HG02759 (cell line): ENCODE measurements at regions not wholly inside any gene's neighbourhood (a gene's known extent, or its start where the extent isn't known, plus 50 kb on each side); places are given as distances from the start of the nearest gene placed in this dataset.
"Not testable (repeated sequence)": the region's sequence is repeated elsewhere in the genome, so short reads cannot be mapped to it uniquely, and the experiment has no call there.

Experiments
- ATAC-seq: cut with Tn5 transposase; IDR thresholded peaks from one replicate; pipeline ENCODE4 v1.9.1; 2021; ENCODE audit warnings: mild to moderate bottlenecking, moderate library complexity; ENCODE audit not compliant: unreplicated experiment

DNA sequence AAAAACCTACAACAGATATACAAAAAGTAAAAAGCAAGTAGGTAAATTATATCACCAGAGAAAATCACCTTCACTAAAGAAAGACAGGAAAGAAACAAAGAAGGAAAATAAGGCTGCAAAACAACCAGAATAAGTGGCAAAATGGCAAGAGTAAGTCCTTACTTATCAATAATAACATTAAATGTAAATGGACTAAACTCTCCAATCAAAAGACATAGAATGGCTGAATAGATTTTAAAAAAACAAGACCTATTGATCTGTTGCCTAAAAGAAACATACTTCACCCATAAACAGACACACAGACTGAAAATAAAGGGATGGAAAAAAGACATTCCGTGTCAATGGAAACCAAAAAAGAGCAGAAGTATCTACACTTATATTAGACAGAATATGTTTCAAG, 695.7 kb upstream of the FAT3 start:
- ATAC-seq, result no peak

DNA sequence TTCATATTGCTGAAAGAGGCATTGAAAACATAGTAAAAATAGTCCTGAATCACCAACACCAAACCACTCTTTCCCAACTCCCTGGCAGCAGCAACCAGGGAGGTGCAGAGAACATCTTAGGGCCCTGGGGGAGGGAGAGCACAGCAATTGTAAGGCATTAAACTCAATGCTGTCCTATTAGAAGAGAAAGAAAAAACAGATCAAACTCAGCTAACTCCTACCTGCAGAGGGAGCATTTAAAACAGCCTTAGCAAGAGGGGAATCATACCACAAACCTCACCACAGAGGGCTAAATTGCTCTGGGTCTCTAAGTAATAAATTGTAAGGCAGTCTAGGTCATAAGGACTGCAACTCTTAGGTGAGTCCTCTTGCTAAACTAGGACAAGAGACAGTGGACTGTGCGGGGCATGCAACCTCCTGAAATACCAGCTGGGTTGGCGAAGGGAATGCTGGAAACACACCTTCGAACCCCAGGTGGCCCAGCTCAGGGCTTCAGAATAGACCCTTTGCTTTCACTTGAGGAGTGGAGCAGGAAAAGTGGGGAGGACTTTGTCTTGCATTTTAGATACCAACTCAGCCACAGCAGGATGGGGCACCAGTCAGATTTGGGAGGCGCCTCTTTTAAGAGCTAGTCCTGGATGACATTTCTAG, 697.1 kb upstream of the FAT3 start:
- ATAC-seq, result no peak

DNA sequence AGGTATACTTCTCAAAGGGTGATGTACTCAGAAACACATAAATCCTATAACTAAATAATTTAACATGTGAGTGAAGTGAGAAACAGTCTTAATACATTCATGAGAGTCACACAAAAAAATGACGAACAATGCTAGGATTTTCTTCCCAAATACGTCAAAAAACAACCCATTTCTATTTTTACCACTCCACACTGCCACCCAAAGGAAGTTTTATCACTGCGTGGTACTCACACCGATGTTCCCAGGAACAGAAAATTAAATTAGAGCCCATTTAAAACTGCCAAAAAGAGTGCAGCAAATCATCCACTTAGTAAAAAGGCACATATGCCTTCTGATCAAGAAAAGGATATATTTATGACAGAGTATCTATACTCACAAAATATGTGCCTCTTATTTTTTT, 710.9 kb upstream of the FAT3 start:
- no peak for ATAC-seq

DNA sequence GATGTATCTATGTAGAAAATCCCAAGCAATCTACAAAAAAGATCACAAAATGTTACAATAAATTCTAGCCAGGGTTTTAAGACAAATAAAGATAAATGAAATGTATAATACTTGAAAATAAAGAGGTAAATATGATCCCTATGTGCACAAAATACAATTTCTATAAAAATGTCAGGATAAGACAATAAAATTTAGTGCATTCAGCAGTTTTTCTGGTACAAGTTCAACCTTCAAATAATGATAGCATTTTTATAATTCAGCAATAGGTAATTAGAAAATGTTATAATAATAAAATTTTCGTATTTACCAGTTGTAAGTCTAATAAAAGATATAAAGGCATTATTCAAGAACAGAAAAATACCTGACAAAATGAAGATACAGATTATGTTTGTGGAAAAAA, 726.8 kb upstream of the FAT3 start:
- no peak for ATAC-seq

DNA sequence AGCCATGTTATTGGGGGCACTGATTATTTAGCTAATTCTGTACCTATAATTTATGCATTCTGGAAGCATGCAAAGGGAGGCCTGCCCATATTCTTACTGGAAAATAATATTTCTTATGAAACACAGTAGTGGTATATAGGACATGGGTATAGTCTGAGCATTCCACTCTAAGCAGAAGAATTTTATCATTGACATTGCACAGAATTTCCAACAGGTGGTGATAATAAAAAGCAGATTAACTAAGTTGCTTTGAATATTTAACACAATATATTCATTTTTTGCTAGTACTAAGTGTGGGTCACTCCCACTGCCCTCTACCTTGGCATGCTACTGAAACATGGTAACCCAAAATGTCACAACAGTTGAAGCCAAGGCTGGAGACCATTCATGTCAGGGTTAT, 728.8 kb upstream of the FAT3 start:
- no peak for ATAC-seq

DNA sequence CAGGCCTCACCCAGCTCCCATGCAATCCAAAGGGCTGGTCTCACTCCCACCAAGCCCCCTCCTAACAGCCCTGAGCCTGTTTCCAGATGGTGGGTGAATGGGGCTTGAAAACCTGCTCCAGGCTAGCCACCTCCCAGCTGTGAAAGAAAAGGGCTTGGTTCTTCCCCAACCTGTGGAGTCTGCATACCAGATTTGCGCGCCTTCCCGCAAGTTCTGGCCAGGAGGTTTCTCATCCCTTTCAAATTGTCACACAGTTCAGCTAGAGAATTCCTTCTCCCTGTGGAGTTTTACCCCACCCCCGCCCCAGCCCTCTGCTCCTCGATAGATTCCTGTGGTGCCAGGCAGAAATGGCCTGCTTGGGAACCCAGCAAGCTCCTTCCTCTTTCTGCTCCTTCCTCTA, 734.6 kb upstream of the FAT3 start:
- ATAC-seq, result no peak

DNA sequence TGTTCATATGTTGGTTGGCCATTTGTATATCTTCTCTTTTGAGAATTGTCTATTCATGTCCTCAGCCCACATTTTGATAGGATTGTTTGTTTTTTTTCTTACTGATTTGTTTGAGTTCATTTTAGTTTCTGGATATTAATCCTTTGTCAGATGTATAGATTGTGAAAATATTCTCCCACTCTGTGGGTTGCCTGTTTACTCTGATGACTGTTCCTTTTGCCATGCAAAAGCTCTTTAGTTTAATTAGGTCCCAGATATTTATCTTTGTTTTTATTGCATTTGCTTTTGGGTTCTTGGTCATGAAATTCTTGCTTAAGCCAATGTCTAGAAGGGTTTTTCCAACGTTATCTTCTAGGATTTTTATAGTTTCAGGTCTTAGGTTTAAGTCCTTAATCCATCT, 740.7 kb upstream of the FAT3 start:
- ATAC-seq, result not testable (repeated sequence)

DNA sequence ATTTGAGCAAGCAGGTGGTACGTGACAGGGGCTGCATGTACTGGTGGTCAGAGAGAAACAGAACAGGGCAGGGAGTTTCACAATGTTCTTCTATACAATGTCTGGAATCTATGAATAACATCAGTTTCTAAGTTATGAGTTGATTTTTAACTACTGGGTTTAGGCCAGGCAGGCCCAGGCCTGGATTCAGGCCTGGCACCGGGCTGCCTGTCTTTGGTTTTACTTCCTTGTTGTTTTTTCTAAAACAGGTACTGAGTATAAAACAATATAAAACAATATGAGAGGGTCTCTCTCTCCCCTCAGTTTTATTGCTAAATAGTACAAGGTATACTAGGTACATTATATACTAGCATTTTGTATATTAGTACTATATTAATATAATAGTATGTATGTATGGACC, 742.7 kb upstream of the FAT3 start:
- ATAC-seq, result not testable (repeated sequence)

DNA sequence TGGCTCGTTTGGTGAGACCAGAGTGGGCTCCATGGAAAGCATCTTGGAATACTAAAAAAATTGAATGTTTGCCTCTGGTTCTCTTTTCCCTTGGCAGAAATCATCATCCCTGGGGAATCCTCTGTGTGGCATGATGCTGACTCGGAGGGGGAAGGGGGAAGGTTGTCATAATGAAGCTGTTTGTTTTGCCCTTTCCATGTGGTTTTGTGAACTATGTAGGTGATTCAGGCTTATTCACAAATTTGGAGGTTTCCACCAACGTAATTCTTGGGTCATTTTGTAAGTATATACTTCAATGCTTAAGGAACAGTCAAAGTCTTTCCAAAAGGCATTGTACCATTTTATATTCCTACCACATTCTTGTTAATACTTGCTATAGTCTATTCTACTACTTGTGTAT, 754.0 kb upstream of the FAT3 start:
- ATAC-seq, result no peak

DNA sequence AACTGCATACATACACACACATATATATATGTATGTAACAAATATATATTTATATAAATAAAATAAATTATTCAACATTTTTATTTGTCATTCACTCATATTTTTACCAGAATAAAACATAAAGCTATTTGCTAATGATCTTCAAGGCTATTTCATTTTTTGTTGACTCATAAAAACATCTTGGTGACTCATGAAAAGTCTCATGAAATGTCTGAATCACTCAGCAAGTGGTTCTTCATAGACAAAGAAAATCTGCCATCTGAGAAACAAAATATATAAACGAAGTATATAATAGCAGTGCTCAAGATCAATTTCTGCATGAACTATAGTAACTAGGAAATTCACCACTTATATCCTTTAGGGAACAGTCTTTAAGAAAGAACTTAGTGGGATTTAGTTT, 764.8 kb upstream of the FAT3 start:
- ATAC-seq, result no peak

DNA sequence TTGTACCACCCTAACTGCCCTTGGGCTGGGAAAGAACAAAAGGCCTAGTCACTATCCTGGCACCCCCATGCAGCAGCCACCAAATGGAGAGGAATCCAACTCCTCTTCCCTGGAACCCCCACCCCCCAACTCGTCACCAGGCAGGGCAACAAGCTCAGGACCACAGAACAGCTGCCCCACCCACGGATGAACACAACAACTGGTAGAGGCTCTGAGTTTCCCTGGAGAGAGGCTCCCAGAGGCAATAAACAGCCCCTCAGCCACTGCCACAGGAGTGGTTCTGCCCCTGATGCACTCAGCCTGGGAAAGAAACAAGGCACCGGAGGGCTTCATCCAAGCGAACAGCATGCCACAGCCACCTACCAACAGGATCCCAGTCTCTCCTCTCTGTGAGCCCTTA, 778.4 kb upstream of the FAT3 start:
- ATAC-seq, result no peak

DNA sequence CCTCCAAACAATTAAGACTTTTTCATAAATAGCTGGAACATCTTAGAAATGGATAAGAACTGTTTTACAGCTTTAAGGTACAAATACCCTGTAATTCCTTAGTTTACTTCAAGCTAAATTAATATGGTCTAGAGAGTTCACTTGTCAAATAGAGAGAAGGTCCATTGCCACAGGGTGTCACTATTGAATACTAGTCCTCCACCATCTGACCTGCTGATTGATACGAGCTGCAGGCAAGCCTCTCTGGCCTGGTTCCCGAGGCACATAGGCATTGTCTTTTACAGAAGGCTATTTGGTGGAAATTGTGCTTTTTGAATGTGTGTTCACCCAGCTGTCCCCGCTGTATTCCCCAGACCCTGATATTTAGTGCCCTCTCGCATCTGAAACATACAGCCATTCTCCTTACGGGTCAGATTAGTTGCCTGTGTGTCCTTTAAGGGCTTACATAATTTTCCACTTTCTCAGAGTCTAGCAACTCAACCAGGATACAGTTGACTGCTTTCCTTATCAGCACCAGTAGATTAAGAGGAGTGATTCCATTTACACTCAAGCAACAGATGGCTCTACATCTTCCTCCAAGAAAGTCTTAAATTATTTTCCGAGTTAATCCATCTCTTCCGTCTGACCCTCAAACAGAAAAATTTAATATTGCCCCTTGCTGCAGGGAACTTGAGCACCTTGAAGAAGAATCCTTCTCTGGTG, 788.8 kb upstream of the FAT3 start:
- no peak for ATAC-seq

DNA sequence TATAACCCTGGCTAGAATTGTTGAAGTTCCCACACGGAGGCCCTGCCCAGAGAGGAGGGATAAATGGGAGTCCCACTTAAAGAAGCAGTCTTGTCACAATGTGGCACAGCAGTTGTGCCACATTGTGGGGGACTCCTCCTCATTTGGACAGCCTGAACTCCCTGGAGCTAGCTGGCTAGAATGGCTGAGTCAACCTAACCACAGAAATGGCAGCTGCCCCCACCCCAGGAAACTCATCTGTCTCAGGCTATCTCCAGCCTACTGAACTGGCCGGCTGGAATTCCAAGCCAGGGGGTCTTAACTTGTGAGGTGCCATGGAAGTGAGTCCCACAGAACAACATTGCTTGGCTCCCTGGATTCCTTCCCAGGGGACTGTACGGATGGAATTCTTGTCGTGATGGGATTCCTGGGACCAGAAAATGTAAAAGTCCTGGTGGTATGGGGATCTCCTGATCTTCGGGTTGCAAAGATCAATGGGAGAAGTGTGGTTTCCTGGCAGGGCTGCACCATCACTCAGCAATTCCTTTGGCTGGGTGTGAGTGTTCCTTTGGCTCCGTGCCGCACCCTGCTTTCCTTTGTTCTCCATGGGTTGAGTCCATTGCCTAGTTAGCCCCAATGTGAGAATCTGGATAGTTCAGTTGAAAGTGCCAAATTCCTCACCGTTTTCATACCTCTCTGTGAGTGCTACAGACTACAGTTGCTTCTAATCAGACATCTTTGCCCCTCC, 791.2 kb upstream of the FAT3 start:
- no peak for ATAC-seq

DNA sequence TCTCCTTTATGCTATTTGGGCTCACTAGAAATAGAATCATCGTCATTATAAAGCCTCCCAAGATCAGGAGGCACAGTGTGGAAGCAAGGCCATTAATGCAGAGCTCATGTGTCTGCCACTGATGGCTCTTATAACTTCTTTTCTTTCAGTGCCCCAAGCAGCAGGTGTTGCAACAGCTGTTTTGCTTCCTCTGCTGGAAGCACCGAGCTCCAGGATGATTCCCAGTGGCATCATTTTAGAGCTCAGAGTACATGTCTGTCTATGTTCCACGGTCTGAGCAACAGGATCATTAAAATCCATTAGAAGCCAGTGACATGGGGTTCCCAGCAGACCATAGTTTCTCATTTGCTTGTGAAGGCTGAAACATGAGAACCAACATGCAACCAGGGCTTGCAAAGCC, 803.0 kb upstream of the FAT3 start:
- ATAC-seq, result no peak

DNA sequence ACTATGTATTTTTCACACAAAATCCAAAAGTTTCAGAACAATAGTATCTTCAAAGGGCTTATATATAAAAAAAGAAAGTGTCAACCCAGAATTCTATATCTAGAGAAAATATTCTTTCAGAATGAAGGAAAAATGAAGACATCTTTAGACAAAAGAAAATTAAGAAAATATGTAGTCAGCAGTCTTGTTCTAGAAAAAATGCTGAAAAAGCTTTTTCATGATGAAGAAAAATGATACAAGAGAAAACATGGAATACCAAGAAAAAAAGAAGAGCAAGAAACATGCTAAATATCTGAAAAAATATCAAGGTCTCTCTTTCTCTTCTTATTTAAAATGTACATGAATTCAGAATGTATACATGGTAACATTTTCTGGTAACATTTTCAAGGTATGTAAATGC, 816.8 kb upstream of the FAT3 start:
- ATAC-seq, result no peak

DNA sequence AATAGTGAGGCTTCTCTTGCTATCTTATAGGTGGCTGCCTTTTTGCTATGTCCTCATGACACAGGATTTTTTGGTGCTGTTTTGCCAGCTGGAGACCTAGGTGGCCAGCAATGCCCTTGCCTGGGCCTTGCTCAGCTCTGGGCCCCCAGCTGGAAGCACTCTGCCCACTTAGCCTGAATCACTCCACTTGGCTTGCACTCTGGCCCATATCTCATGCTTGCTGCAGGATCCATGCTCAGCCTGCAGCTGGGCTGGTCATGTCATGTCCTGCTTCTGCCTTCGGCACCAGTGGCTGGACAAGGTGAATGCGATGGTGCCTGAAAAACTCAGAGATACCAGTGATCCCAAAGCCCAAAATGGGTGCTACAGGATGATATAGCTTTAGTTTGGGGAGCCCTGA, 818.6 kb upstream of the FAT3 start:
- no peak for ATAC-seq

DNA sequence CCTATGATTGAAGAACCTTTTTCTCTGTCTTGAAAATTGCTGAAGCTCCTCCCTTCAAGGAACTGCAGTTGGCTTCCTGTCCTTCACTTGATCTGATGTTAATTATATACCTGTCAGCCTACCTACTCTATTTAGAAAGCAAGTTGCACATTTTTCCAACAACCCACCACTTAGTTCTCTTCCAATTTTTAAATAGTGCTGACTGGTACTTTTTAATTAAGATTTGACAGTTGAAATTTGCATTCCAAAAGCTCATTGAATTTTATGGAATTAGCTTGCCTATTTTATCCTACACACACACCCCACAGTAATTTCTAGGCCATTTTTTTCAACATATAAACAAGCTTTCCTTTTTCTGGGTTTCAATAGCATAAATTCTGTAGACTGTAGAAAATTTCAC, 820.3 kb upstream of the FAT3 start:
- ATAC-seq, result no peak

DNA sequence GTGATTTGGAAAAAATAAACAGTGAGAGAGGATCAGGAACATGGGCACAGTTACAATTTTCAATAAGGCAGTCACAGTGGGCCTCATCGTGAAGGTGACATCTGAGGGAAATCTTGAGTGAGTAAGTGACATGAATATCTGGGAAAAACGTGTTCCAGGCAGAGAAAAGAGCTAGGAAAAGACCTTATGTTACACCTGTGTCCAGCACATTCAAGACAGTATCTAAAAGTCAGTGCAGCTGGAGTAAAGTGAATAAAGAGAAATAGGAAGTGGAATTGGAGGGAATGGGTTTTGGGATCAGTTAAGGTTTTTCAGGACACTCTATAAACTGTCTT, 827.5 kb upstream of the FAT3 start:
- ATAC-seq, result no peak

DNA sequence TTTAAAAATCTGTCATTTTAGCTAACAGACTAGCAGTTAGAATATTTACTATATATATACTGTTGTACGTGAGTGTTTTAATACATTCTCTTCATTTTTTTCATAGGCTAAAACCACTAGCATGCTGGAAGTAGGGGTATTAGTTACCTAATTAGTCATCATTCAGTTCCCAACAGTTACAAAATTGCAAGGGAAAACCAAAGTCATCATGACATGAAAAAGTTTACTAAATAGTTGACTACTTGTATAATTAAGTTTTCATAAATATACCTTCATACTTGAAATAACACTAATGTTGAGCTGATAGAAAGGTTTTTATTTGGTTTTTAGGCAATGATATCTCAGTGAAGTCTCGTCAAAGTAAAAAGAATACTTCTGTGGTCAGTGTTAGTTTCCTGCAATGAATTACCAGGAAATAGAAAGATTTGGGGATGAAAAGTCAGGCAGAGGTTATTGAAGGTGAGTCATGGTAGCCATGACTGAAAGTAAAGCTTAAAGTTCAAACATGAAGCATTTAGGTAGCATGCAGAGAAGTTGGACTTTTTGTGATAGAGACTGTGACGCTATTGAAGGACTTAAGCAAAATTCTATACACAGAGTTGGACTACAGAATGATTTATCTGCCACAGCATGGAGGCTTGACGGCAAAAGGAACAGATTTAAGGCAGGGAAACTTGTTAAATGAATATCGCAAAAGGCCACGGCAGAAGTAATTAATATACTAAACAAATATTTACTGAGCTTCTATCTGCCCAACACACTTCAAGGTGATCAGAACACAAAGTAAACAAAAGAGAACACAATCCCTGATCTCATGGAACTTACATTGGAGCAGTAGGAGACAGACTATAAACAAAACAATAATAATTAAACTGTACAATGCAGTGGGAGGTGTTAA, 828.1 kb upstream of the FAT3 start:
- no peak for ATAC-seq

DNA sequence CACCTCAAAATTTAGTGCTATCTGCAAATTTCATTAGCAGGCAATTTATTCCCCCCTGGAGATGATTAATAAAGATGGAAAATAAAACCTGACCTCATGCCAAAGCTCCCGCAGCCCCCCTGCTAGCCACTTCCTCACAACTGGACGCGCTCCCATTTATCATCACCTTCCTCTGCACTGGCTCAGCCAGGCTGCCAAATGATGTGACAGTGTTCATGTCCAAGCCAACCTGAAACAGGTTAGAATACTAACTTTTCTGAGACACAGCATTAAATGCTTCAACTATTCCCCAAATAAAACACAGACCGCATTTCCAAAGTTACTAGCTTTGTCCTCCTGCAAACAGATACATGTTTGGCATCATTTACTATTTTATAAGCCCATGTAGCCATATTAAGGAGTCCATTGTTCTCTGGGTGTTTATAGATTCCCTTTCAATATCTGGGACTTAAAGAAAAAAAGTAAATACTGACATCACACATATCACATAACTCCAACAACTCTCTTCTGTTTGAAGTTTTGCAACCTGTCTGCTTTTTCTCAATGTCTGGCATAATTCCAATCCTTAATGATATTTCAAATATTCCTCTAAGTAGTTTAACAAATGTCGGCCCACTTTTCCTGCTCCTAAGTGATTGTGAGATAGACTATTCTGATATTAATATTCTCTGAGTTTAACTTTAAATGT, 829.7 kb upstream of the FAT3 start:
- no peak for ATAC-seq
